DMS79 (cell line): ENCODE measurements at regions not wholly inside any gene's neighbourhood (a gene's known extent, or its start where the extent isn't known, plus 50 kb on each side); places are given as distances from the start of the nearest gene placed in this dataset.
A peak's percentile ranks its signal among the peaks of the same experiment; 100 is the strongest.

Source experiments
- DNase-seq: peaks from one replicate; lab custom pipeline; 2025; lab: John Stamatoyannopoulos, UW

GRCh38 chr1:37130221-37130948 lies 96.1 kb upstream of the GRIK3 start:
- DNase-seq, result no peak

GRCh38 chr1:37131281-37131680 lies 97.0 kb upstream of the GRIK3 start:
- no peak for DNase-seq

GRCh38 chr1:37133276-37134145 lies 99.2 kb upstream of the GRIK3 start:
- DNase-seq, result no peak

- DNase-seq, result no peak
These were observed 100.3 kb upstream of the GRIK3 start for GRCh38 chr1:37134599-37134998.

GRCh38 chr1:37135032-37135431 lies 100.7 kb upstream of the GRIK3 start:
- no peak for DNase-seq

- no peak for DNase-seq
These were observed 102.7 kb upstream of the GRIK3 start for GRCh38 chr1:37137014-37137413.

- no peak for DNase-seq
These were observed 103.3 kb upstream of the GRIK3 start for GRCh38 chr1:37137601-37138000.

GRCh38 chr1:37143800-37144199 lies 109.5 kb upstream of the GRIK3 start:
- no peak for DNase-seq

GRCh38 chr1:37146071-37146470 lies 111.8 kb upstream of the GRIK3 start:
- DNase-seq, result no peak

GRCh38 chr1:37147392-37147831 lies 113.1 kb upstream of the GRIK3 start:
- DNase-seq, result no peak

GRCh38 chr1:37147906-37148305 lies 113.6 kb upstream of the GRIK3 start:
- DNase-seq, result no peak

GRCh38 chr1:37148663-37149062 lies 114.3 kb upstream of the GRIK3 start:
- DNase-seq, result no peak

GRCh38 chr1:37149296-37149695 lies 115.0 kb upstream of the GRIK3 start:
- peak; percentile 81 for DNase-seq

- no peak for DNase-seq
These were observed 116.7 kb upstream of the GRIK3 start for GRCh38 chr1:37150986-37151385.

- DNase-seq, result no peak
These were observed 117.5 kb upstream of the GRIK3 start for GRCh38 chr1:37151789-37152188.

- no peak for DNase-seq
These were observed 118.2 kb upstream of the GRIK3 start for GRCh38 chr1:37152491-37152890.

- DNase-seq, result no peak
These were observed 119.1 kb upstream of the GRIK3 start for GRCh38 chr1:37153116-37154100.

- no peak for DNase-seq
These were observed 122.3 kb upstream of the GRIK3 start for GRCh38 chr1:37156646-37157045.

GRCh38 chr1:37157634-37158033 lies 123.3 kb upstream of the GRIK3 start:
- no peak for DNase-seq

- no peak for DNase-seq
These were observed 123.9 kb upstream of the GRIK3 start for GRCh38 chr1:37158113-37158749.

GRCh38 chr1:37159102-37159501 lies 124.8 kb upstream of the GRIK3 start:
- no peak for DNase-seq

- DNase-seq, result no peak
These were observed 126.9 kb upstream of the GRIK3 start for GRCh38 chr1:37161171-37161570.
